Prostate gland (tissue), 2 donors: ENCODE measurements at regions not wholly inside any gene's neighbourhood (a gene's known extent, or its start where the extent isn't known, plus 50 kb on each side); places are given as distances from the start of the nearest gene placed in this dataset.

ENCODE experiments used
- DNase-seq: peaks from one replicate; pipeline ENCODE4 v3.0.0-alpha.2; 2019; ENCODE audit warnings: low spot score
- H3K27ac ChIP-seq, 2 donors: fragments of 200-600 bp; sonication (generic); 2 replicates each; pipeline ENCODE4 v1.5.1; 2017 to 2019
- H3K27me3 ChIP-seq: fragments of 200-600 bp; sonication (generic); replicated peaks from 2 replicates; pipeline ENCODE4 v1.5.1; 2019; ENCODE audit not compliant: insufficient read depth
- H3K36me3 ChIP-seq, 2 donors: fragments of 200-600 bp; sonication (generic); 1 replicate in 1 of 2; 2 replicates in 1 of 2; pipeline versions ENCODE4 v1.5.1 to v1.8.1; 2017 to 2019
- H3K4me1 ChIP-seq: fragments of 200-600 bp; sonication (generic); replicated peaks from 2 replicates; pipeline ENCODE4 v1.5.1; 2019
- H3K4me3 ChIP-seq, 2 donors: fragments of 200-600 bp; sonication (generic); 2 replicates each; pipeline ENCODE4 v1.5.1; 2017 to 2019
- H3K9me3 ChIP-seq: fragments of 200-600 bp; sonication (generic); 2 replicates; pipeline ENCODE4 v1.5.1; 2017
- POLR2A ChIP-seq: fragments of 450-650 bp; IDR thresholded peaks from one replicate; pipeline ENCODE4 v1.6.1; 2016; ENCODE audit warnings: antibody characterized with exemption, mild to moderate bottlenecking
- POLR2AphosphoS5 ChIP-seq: sonication (generic); formaldehyde crosslinking; IDR thresholded peaks from one replicate; pipeline ENCODE4 v1.6.1; 2017; ENCODE audit warnings: antibody characterized with exemption
- WGBS: methylation state at CpG from one replicate; pipeline ENCODE4 v1.1.5; 2018; 5-methylcytosine and 5-hydroxymethylcytosine counted together
- intact Hi-C: fragments of 100-400 bp; cut with DNase I; formaldehyde crosslinking; loops from one replicate; pipeline ENCODE4 v1.14.2; 2022
- TF ChIP-seq, protein P1 (sequence below), 4 experiments: fragments of 200-600 bp in 2 of 4; fragments of 450-650 bp in 2 of 4; sonication (generic) in 2 of 4; IDR thresholded peaks; 1 replicate in 3 of 4; 2 replicates in 1 of 4; pipeline ENCODE4 v1.5.1; 2016 to 2019; ENCODE audit warnings: antibody characterized with exemption in 4 of 4, mild to moderate bottlenecking in 2 of 4, moderate library complexity in 2 of 4

GRCh38 chr15:93882141-93882540, 349.2 kb upstream of the MCTP2 start:
- no peaks in the 10 kb centered on the region for H3K27me3 ChIP-seq
- no peaks in the 10 kb centered on the region for H3K9me3 ChIP-seq
- DNase-seq: no peak
- intact Hi-C loops: no loop called here
- no peaks in the 10 kb centered on the region for H3K4me1 ChIP-seq
- no peak overlapping the region for H3K4me3 ChIP-seq
- TF ChIP-seq POLR2A: no peak
- TF ChIP-seq, protein P1, sequence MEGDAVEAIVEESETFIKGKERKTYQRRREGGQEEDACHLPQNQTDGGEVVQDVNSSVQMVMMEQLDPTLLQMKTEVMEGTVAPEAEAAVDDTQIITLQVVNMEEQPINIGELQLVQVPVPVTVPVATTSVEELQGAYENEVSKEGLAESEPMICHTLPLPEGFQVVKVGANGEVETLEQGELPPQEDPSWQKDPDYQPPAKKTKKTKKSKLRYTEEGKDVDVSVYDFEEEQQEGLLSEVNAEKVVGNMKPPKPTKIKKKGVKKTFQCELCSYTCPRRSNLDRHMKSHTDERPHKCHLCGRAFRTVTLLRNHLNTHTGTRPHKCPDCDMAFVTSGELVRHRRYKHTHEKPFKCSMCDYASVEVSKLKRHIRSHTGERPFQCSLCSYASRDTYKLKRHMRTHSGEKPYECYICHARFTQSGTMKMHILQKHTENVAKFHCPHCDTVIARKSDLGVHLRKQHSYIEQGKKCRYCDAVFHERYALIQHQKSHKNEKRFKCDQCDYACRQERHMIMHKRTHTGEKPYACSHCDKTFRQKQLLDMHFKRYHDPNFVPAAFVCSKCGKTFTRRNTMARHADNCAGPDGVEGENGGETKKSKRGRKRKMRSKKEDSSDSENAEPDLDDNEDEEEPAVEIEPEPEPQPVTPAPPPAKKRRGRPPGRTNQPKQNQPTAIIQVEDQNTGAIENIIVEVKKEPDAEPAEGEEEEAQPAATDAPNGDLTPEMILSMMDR (IDR thresholded peaks at IDR 0.05): no peak
- TF ChIP-seq POLR2AphosphoS5: no peak
- no peaks in the 10 kb centered on the region for H3K36me3 ChIP-seq
- H3K27ac ChIP-seq: no peak overlapping the region
- 79% methylated on average over 1 of the region's 1 CpG for WGBS

DNA sequence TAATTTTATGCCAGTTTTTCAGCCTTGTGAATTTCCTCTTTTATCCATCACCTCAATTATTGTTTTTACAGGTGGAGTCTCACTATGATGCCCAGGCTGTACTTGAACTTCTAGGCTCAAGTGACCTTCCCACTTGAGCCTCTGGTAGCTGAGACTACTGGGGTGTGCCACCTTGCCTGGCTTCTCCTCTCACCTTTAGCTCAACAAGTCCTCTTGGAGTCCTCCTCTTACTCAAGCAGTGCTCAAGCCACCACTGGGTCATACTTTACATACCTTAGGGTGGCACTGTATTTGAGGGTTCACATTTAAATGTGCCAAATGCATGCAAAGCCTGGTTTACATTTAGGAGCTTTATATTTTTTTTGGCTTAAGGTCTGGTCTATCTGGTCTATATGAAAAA, 350.1 kb upstream of the MCTP2 start:
- no peaks in the 10 kb centered on the region for H3K36me3 ChIP-seq
- H3K4me3 ChIP-seq: no peak overlapping the region
- H3K4me1 ChIP-seq: no peaks in the 10 kb centered on the region
- intact Hi-C loops: no loop called here
- H3K9me3 ChIP-seq: no peaks in the 10 kb centered on the region
- no peaks in the 10 kb centered on the region for H3K27me3 ChIP-seq
- no peak for DNase-seq
- TF ChIP-seq POLR2AphosphoS5 (no peak), POLR2A (no peak)
- TF ChIP-seq, protein P1 (IDR thresholded peaks at IDR 0.05): no peak
- H3K27ac ChIP-seq: no peak overlapping the region

DNA sequence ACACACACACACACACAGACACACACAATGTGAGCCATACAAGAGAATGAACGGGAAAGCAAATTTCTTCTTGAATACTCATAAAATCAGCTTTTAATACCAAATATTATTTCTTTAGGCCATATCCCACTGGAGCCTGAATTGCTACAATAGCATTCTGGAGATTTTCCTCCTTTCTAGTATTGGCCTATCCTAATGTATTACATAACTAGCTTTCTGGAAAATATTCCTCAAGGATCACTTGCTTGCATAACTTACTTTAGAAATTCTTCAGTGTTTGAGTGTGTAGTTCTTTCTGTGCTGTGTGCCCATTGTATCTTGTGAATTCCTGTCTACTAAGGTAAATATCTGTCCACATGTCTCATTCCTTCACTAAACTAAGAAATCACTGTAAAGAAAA, 351.0 kb upstream of the MCTP2 start:
- intact Hi-C loops: no loop called here
- Histone ChIP-seq H3K4me1 (no peaks in the 10 kb centered on the region), H3K36me3 (no peaks in the 10 kb centered on the region)

GRCh38 chr15:93870583-93870982, 360.8 kb upstream of the MCTP2 start:
- Histone ChIP-seq H3K9me3 (no peaks in the 10 kb centered on the region), H3K4me3 (no peak overlapping the region), H3K36me3 (no peaks in the 10 kb centered on the region), H3K27me3 (no peaks in the 10 kb centered on the region), H3K27ac (no peak overlapping the region), H3K4me1 (no peaks in the 10 kb centered on the region)
- TF ChIP-seq, protein P1 (IDR thresholded peaks at IDR 0.05): no peak
- TF ChIP-seq POLR2A: no peak
- TF ChIP-seq POLR2AphosphoS5: no peak
- WGBS: 94% methylated on average over 2 of the region's 2 CpGs
- intact Hi-C loops: no loop called here
- no peak for DNase-seq

More for the DNA sequence above, 351.0 kb upstream of the MCTP2 start:
- no peak overlapping the region for H3K27ac ChIP-seq
- TF ChIP-seq, protein P1 (IDR thresholded peaks at IDR 0.05): no peak
- TF ChIP-seq POLR2A (no peak), POLR2AphosphoS5 (no peak)
- H3K27me3 ChIP-seq: no peaks in the 10 kb centered on the region
- no peak overlapping the region for H3K4me3 ChIP-seq
- no peak for DNase-seq
- 90% methylated on average over 1 of the region's 1 CpG for WGBS
- no peaks in the 10 kb centered on the region for H3K9me3 ChIP-seq

DNA sequence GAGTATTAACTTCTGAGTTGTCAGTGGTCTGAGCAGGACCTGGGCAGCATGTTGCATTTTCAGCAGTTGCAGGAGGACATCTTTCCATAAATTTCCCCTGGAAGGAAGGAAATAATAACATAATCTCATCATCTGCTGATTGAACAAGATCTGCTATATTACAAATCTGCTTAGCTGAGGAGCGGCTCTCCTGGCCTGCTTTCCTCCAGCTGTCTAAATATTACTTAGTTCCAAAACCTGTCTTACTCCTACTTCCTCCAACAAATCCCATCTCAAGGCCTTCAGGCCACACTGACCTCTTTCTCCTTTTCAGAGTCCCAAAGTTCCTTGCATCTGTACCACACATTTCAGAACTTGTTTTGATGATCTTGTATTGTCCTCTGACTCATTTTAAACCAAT, 364.4 kb upstream of the MCTP2 start:
- no peak overlapping the region for H3K27ac ChIP-seq
- no peaks in the 10 kb centered on the region for H3K27me3 ChIP-seq
- WGBS: 25% methylated on average over 1 of the region's 1 CpG
- no peak overlapping the region for H3K4me3 ChIP-seq
- H3K36me3 ChIP-seq: no peaks in the 10 kb centered on the region
- DNase-seq: no peak
- no peaks in the 10 kb centered on the region for H3K9me3 ChIP-seq
- no peaks in the 10 kb centered on the region for H3K4me1 ChIP-seq
- no peak for TF ChIP-seq POLR2A
- no peak for TF ChIP-seq POLR2AphosphoS5
- TF ChIP-seq, protein P1 (IDR thresholded peaks at IDR 0.05): no peak
- intact Hi-C loops: no loop called here
